HL-60 (cell line): ENCODE measurements at regions not wholly inside any gene's neighbourhood (a gene's known extent, or its start where the extent isn't known, plus 50 kb on each side); places are given as distances from the start of the nearest gene placed in this dataset.
"Not testable (repeated sequence)": the region's sequence is repeated elsewhere in the genome, so short reads cannot be mapped to it uniquely, and the experiment has no call there.

Experiments used
- DNase-seq, 2 experiments: peaks; one replicate each; pipeline ENCODE4 v3.0.0-alpha.2; 2010 to 2020; ENCODE audit warnings: low read depth in 1 of 2, low spot score in 1 of 2
- H3K27ac ChIP-seq: fragments of 250-450 bp; sonication (Bioruptor Pico); replicated peaks from 2 replicates; pipeline ENCODE4 v1.5.1; 2020; ENCODE audit warnings: mild to moderate bottlenecking, moderate library complexity
- H3K27me3 ChIP-seq: fragments of 250-450 bp; sonication (Bioruptor Pico); 2 replicates; pipeline ENCODE4 v1.5.1; 2021; ENCODE audit warnings: mild to moderate bottlenecking, moderate library complexity; ENCODE audit not compliant: insufficient read depth, poor library complexity, severe bottlenecking
- H3K4me3 ChIP-seq: replicated peaks from 2 replicates; pipeline ENCODE4 v1.5.1; 2011; ENCODE audit warnings: mild to moderate bottlenecking, control low read depth, low read length; ENCODE audit not compliant: insufficient read depth
- CTCF ChIP-seq: IDR thresholded peaks from one replicate; pipeline ENCODE4 v1.5.1; 2011; ENCODE audit warnings: low read length, control low read depth, inconsistent platforms; ENCODE audit not compliant: insufficient read depth
- GABPA ChIP-seq: IDR thresholded peaks from 2 replicates; pipeline ENCODE4 v1.6.1; 2012; ENCODE audit warnings: low read depth
- POLR2AphosphoS5 ChIP-seq: IDR thresholded peaks from 2 replicates; pipeline ENCODE4 v1.6.1; 2012; ENCODE audit warnings: low read depth
- REST ChIP-seq: IDR thresholded peaks from 2 replicates; pipeline ENCODE4 v1.6.1; 2012; ENCODE audit warnings: low read depth; ENCODE audit not compliant: insufficient replicate concordance
- SPI1 ChIP-seq: IDR thresholded peaks from 2 replicates; pipeline ENCODE4 v1.6.1; 2012; ENCODE audit warnings: low read depth, mild to moderate bottlenecking, borderline replicate concordance

GRCh38 chr5:162621726-162622263 lies 554.2 kb downstream of the GABRG2 start:
- not testable (repeated sequence) for DNase-seq, H3K4me3 ChIP-seq, H3K27ac ChIP-seq, H3K27me3 ChIP-seq

- no peak for TF ChIP-seq REST
- TF ChIP-seq SPI1: no peak
- TF ChIP-seq CTCF: no peak
- Histone ChIP-seq H3K4me3 (no peak overlapping the region), H3K27ac (no peak overlapping the region), H3K27me3 (no peaks in the 10 kb centered on the region)
- no peak for DNase-seq
Measured at GRCh38 chr5:162624110-162624509, 556.5 kb downstream of the GABRG2 start.

- DNase-seq: no peak
- Histone ChIP-seq H3K27me3 (no peaks in the 10 kb centered on the region), H3K27ac (no peak overlapping the region), H3K4me3 (no peak overlapping the region)
- TF ChIP-seq POLR2AphosphoS5 (no peak), CTCF (no peak), GABPA (no peak), SPI1 (no peak), REST (no peak)
Measured at GRCh38 chr5:162637481-162637880, 569.9 kb downstream of the GABRG2 start.

- no peak for DNase-seq
- Histone ChIP-seq H3K27me3 (no peaks in the 10 kb centered on the region), H3K4me3 (no peak overlapping the region), H3K27ac (no peak overlapping the region)
- TF ChIP-seq POLR2AphosphoS5 (no peak), GABPA (no peak), REST (no peak), SPI1 (no peak), CTCF (no peak)
Measured at GRCh38 chr5:162638849-162639248, 571.3 kb downstream of the GABRG2 start.
